HG03354 (cell line): ENCODE measurements at regions not wholly inside any gene's neighbourhood (a gene's known extent, or its start where the extent isn't known, plus 50 kb on each side); places are given as distances from the start of the nearest gene placed in this dataset.

Experiments
- ATAC-seq: cut with Tn5 transposase; IDR thresholded peaks from one replicate; pipeline ENCODE4 v1.9.1; 2021; ENCODE audit warnings: mild to moderate bottlenecking; ENCODE audit not compliant: unreplicated experiment, poor library complexity, severe bottlenecking

GRCh38 chr5:67381236-67381880 lies 184.8 kb upstream of the CD180 start:
- ATAC-seq = no peak

- no peak for ATAC-seq
These were observed 183.8 kb upstream of the CD180 start for GRCh38 chr5:67380431-67380830.

GRCh38 chr5:67379753-67380152 lies 183.2 kb upstream of the CD180 start:
- no peak for ATAC-seq

GRCh38 chr5:67378256-67378655 lies 181.7 kb upstream of the CD180 start:
- no peak for ATAC-seq

GRCh38 chr5:67377631-67378030 lies 181.0 kb upstream of the CD180 start:
- no peak for ATAC-seq

GRCh38 chr5:67375606-67376005 lies 179.0 kb upstream of the CD180 start:
- no peak for ATAC-seq

- no peak for ATAC-seq
These were observed 177.8 kb upstream of the CD180 start for GRCh38 chr5:67374378-67374777.

GRCh38 chr5:67373518-67373917 lies 176.9 kb upstream of the CD180 start:
- no peak for ATAC-seq

- no peak for ATAC-seq
These were observed 176.3 kb upstream of the CD180 start for GRCh38 chr5:67372887-67373286.

- ATAC-seq = no peak
These were observed 175.3 kb upstream of the CD180 start for GRCh38 chr5:67371924-67372323.

- ATAC-seq = no peak
These were observed 170.2 kb upstream of the CD180 start for GRCh38 chr5:67366691-67367395.

GRCh38 chr5:67366276-67366675 lies 169.7 kb upstream of the CD180 start:
- no peak for ATAC-seq

GRCh38 chr5:67364381-67364970 lies 167.9 kb upstream of the CD180 start:
- no peak for ATAC-seq

GRCh38 chr5:67363963-67364362 lies 167.4 kb upstream of the CD180 start:
- no peak for ATAC-seq

GRCh38 chr5:67363180-67363709 lies 166.6 kb upstream of the CD180 start:
- no peak for ATAC-seq

- ATAC-seq = no peak
These were observed 165.5 kb upstream of the CD180 start for GRCh38 chr5:67361932-67362729.

GRCh38 chr5:67360047-67360446 lies 163.4 kb upstream of the CD180 start:
- ATAC-seq = no peak

- ATAC-seq = no peak
These were observed 161.6 kb upstream of the CD180 start for GRCh38 chr5:67358186-67358585.

GRCh38 chr5:67355120-67355713 lies 158.6 kb upstream of the CD180 start:
- no peak for ATAC-seq
